GM03348 (cell line): ENCODE measurements at regions not wholly inside any gene's neighbourhood (a gene's known extent, or its start where the extent isn't known, plus 50 kb on each side); places are given as distances from the start of the nearest gene placed in this dataset.

Experiments used
- DNase-seq: peaks from one replicate; pipeline ENCODE4 v3.0.0; 2012; ENCODE audit warnings: low spot score

DNA sequence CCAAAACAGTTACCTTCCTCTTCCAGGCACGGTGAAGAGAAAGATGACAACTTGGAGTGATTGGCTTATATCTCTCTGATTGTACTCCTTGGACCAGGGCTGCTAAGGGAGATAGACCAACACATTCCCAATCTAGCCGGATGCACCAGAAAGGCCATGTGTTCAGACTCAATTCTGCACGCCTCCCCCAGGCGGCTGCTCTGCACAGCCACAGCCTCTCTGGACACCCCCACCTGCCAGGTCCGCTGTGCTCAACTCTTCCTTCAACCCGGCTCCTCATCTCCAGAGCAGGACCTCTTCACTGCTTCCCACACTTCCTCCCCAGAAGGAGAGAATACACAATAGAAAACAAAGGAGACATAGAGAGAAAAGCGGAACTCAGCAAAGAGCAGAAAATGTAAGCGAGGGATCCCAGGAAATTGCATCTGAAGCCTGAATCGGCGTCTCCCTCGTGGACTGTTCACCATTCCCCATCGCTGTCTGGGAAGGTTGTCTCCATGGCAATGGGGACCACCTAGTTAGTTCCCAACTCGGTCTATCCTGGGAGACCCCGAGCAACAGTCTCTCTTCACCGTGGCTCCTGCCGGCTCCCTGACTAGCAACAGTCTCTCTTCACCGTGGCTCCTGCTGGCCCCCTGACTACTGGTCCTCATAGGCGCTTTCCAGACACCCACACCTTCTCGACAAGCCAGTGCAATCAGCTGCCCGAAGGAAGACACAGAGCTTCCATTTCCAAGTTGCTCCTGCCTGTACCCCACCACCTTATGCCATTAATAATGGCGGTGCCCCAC lies 361.7 kb upstream of the MYT1L start:
- no peak for DNase-seq

DNA sequence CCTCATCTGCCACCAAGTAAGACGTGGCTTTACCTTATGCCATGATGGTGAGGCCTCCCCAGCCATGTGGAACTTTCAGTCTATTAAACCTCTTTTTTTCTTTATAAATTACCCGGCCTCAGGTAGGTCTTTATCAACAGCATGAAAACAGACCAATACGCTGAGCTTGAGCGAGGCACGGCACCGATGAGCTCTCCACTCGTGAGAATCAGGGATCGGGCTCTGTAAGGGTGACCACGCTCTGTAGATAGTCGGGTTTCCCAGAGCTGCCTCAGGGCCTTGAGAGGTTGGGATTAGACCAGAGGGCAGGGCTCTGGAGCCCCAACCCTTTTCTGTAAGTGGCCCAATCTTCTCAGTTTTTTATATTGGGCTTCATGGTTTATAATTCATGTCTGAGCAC lies 360.3 kb upstream of the MYT1L start:
- DNase-seq: no peak

DNA sequence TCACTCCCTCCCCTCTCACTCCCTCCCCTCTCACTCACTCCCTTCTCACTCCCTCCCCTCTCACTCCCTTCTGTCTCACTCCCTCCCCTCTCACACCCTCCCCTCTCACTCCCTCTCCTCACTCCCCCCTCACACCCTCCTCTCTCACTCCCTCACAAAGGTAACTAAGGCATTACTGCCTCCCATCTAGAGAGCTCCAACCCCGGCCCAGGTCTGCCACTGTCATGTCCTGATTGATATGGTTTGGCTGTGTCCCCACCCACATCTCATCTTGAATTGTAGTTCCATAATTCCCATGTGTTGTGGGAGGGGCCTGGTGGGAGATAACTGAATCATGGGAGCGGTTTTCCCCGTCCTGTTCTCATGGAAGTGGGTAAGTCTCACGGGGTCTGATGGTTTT lies 359.9 kb upstream of the MYT1L start:
- no peak for DNase-seq

DNA sequence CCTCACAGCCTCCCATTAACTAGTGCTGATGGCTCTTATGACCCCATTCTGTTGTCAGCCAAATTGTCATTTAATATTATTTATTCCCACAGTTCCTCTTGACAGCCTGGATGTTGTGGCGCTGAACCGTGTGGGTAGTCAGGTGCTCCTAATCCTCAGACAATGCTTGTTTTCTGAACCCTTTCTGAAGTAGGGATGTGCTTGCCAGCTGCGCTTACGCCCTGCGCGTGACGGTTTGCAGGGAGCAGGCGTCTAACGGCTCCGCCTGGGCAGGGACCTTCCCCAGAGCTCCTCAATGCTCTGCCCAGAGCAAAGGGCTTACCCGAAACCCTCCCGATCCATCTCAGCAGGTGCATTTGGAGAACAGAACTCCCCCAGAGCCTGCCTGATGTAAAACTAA lies 358.2 kb upstream of the MYT1L start:
- no peak for DNase-seq

DNA sequence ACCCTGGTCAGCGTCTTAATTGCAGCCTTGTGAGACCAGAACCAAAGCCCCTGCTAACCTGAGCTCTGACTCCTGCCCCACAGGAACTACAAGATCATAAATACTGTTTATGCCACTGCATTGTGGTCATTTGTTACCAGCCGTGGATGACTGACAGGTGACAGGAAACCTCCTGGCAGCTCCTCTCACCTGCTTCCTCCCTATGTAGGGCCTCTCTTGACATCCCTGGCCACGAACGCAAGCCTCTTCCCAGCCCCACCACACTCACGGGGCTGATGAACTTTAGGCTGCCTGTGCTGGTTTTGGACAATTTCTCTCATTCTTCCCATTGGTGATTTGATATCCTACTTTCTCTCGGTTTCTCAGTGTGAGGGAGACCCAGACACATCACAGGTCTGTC lies 357.2 kb upstream of the MYT1L start:
- DNase-seq: no peak

DNA sequence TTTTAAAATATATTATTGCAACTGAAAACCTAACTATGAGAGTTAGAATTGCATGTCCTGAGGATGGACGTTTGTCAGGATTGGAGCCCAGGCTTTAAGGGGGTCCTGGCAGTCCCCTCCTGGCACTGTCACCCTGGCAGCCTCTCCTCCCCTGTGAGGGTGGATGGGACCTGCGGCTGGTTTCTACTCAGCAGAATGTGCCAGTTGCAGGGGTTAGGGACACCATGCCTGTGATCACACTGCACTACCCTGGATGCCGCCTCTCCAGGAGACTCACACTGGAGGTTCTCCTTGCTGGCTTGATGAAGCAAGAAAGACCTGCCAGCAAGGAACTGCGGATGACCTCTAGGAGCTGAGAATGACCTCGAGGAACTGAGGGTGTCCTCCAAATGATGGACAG lies 356.7 kb upstream of the MYT1L start:
- DNase-seq: no peak

DNA sequence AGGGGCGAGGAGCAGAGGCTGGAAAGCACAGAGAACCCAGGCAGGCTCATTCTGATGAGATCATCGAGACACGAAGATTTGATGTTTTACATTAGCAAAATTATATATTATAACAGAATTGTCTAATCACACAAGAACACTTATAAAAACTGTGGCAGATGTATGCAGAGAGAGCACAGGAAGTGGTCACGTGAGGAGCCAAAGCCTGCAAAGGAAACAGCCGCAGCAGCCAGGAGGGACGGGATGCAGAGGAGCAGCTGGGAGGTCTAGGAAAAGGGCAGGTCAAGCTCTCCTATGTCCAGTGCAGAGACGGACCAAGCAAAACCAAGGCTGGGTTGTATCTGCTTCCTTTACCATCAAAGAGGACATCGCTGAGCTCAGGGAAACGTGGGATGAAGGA lies 355.1 kb upstream of the MYT1L start:
- no peak for DNase-seq

DNA sequence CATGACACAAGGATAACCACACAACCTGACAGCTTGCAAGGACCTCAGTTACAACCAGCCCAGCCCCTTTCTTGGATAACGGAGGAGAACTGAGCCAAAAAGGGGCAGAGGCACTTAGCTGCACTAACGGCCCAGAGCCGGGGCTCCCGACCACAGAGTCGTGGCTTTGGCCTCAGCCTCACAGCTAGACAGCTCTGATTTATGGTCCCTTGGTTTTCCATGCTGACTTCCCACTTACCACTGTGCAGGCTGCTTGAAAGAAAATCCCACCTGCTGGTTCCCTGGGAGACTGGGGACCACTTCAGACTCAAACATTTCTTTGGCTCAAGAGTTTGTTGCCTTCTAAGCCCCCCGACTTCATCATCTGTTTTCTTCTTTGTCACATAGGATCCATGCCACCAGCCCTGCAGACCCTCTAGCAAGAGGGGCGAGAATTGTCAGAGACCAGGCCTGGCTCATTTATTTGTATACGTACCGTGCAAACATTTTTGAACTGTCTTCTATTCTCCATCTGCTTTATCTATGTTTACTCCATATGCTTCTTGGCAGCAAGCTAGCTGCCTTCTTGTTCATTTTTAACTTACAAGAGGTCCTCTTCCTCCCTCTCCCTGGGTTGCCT lies 352.6 kb upstream of the MYT1L start:
- DNase-seq: no peak

DNA sequence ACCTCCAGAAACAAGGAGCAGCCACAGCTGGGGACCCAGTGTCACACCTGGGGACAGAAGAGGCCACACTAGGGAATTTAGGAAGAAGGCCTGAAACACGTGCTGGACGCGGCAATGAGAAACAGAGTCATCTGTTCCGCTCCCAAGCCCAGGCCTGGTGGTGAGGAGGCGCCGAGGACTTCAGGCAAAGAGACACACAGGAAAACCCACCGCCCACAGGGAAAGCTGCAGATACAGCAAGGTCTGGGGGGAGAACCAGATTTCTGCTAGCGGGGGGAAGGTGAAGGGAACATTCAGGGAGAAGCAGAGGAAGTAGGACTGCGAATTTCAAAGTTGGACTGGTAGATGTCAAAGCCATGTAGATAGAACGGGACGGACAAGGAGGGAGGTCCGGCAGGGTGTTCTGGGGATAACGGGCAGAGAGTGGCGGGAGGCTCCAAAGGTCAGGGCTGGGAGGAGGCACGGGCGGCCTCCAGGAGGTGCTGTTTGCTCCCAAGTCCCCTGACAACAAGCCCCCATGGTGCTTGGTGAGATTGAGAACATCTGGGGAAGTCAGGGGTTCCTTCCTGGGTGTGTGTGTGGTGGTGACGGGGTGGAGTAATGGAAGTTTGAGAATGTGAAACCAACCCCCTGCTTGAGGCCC lies 351.7 kb upstream of the MYT1L start:
- no peak for DNase-seq

DNA sequence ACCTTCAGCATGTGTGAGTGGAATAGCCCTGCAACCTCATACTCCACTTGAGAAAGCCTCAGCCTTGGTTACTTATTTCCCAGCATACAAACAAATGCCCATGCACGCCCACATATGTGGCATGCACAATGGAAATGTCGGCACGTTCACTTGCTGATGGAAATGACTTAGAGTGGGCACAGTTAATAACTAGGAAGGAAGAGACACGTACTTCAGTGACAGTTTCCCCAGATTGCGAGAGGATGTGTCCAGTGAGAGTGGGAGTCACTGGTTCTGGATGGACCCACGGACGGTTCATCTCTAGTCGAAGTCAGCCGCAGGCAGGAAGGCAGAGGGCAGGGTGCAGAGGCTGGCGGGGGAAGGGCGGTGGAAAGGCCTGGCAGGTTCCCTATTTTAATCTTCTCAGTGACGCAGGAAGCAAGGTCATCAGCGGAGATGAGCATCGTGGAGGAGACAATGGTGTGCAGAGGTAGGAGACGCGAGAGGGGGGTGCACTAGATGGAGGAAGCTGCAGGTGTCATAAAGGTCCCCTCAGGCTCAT lies 350.7 kb upstream of the MYT1L start:
- no peak for DNase-seq

DNA sequence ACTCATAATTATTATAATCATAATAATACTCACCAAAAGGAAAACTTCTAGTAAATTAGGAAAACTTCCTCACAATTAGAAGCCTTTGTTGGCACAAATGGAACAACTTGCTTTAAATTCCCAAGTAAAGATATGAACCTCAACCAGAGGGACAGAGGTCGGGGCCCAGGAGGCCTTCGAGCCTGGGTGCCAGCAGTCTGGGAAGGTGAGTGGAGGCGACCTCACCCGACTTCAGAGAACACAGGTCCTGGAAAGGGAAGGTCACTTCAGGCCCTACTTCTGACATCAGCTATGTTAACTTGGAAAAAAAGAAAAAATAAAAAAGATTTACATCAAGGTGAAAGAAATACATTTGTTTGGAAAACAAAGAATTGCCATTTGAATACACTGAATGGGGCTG lies 350.0 kb upstream of the MYT1L start:
- DNase-seq: no peak

DNA sequence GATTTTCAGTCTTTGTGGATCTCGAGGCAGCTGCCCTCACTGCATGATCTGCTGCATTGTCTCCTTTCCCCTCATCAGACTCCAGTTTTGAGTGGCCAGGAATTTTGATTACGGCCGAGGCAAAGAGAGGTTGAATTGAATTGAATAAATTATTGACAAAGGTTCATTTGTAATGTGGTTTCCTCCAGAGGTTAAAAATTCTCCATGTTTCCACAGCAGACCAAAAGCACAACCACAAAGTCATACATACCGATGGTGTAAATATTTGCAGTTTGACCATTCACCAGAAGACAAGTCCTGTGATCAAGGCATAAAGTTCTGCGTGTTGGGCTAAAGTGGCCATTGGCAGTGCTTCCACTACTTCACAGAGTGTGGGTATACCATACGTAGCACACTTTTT lies 343.8 kb upstream of the MYT1L start:
- DNase-seq: no peak

DNA sequence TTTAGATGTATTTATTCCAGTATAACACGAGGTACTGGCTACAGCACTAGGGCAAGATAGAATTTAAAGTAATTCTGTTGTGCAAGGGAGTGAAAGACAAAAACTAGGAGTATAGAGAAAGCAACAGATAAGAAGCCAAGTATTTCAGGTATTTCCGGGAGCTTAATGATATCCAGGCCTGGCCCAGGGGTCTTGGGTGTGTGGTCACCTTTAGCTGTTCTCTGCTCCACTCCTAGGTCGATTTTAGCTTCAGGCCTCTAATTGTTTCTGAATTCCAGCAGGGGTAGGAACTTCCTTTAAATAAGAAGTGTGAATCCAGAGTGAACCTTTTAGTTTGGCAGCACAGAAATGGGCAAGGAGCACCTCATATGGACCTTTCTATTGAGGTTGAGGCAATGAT lies 342.3 kb upstream of the MYT1L start:
- DNase-seq: no peak

DNA sequence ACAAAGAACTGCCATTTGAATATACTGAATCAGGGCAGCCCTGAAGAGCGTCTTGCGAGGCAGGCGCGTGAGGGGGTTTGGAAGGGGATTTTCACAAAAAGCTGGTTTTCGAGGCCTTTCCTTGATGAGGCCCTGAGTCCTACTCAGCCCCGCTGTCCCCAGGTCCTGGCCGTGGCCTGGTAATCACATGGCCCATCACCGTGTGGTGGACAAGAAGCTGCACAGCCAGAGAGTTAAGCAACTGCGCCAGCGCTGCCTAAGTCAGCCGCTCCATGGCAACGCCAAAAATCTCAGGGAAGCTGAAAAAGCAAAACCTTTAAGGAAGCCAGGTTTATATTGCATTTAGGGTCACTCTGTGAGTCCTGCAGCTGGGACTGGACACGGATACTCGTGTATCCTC lies 341.2 kb upstream of the MYT1L start:
- no peak for DNase-seq

DNA sequence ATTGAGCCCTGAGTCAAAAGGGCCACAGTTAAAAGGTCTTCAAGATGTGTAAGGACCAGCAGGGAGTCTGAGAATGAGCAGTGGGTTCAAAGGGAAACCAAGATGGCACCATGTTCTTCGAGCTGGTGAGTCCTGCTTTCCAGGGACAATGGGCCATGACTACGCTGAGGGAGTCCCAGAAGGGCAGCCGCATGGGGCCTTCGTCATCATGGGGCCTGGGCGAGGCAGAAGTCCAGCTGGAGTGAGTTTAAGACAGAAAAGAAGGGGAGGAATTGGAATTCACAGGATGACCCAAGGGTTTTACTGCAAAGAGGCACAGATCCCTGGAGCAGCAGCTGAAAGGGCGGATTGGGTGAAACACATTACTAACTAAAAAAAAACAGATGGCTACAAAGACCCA lies 340.8 kb upstream of the MYT1L start:
- DNase-seq: no peak

DNA sequence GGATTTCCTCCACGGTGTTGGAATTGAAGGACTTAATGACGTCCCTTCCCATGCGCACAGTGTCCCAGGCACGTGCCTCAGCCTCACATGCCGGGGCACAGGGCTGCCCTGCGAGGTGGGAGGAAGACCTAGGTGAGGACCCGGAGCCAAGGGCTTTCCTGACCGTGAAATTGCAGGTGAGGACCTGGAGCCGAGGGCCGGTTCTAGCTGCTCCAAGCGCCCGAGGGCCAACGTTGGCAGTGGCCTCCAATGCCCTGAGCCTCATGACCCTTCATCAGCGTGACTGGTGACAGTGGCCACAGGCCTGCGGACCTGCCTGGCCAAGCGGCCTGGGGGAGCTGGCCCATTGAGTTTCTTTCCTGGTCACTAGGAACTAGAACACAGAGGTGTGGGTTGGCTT lies 338.2 kb upstream of the MYT1L start:
- no peak for DNase-seq

DNA sequence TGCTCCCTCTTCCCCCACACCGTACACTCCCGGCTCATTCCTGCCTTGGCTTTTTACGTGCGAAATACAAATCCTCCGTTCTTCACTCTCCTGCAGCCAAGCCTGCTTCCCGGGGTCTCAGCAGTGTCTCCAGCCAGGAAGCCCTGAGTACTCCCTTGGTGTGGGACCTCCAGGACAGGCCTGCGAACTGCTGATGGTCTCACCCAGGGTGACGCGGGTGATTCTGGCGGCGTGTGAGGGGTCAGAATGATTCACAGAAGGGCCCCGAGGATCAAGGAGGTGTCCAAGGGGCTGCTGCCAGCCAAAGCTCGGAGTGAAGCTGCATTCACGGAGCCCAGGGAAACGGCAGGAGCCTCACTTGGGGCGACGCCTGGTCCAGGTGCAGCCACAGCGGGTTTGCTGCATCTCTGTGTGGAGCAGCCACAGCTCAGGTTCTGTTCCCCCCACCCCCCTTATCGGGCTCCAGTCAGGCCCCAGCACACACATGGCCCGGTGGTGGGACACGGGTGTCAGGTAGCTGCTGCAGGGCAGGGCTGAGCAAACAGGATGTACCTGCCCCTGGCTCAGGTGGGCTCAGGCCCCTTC lies 337.7 kb upstream of the MYT1L start:
- DNase-seq: no peak

DNA sequence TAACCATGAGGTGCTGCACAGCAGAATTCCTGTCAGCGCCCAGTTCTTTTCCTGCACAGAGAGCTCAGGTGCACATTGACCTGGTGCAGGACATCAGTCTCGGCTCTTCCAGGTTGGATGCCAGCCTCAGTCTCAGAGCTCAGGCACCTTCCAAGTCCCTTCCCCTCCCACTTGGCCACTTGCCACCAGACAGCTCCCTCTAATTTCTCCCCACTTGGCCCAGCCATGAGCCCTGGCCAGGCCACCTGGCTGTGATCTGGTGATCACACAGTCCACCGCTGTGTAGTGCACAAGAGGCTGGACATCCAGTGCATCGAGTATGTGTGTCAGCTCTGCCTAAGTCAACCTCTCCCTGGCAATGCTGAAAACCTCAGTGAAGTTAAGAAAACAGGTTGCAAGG lies 336.6 kb upstream of the MYT1L start:
- DNase-seq: no peak

DNA sequence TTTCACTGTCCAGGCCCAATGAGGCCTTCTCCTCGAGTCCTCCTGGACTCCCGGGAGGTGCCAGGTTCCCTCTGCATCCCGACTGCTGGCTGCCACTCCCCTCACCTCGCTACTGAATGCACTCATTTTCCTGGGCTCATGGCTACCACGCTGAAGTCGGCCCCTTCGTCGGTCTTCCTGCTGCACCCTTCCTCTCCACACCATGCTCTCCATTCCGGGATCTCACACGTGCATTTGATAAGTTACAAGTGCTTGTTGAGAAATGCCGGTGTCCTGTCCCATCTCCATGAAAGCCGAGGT lies 334.7 kb upstream of the MYT1L start:
- DNase-seq: no peak

DNA sequence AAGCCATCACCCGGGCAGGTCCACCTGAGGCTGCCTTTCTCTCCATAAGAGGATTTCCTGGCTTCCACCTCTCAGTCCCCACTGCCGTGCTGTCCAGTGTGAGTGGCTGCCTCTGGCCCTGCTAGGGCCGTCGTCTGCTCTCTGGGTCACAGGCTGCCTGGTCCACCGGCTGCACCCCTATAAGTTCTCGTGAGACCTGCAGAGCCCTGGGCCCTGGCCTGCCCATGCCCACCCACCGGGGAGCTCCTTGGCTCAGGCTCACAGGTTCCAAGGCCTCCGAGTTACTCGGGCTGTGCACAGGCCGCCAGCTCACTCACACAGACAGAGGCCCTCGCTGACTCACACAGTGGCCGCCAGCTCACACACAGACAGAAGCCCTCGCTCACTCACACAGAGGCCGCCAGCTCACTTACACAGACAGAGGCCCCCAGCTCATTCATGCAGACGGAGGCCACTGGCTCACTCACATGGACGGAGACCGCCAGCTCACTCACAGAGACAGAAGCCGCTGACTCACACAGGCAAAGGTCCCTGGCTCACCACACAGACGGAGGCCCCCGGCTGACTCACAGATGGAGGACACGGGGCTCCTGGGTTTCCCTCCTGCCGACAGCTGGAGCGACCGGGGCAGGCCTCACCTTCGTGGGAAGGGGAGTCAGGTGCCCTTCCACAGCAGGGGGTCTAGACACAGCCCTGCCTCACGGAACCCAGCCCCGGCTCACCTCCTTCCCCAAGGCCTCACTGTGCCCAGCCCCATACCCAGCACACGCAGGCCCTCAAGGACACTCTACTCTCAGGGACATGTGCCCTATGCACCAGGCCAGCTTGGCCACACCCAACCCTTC lies 334.1 kb upstream of the MYT1L start:
- DNase-seq: no peak

DNA sequence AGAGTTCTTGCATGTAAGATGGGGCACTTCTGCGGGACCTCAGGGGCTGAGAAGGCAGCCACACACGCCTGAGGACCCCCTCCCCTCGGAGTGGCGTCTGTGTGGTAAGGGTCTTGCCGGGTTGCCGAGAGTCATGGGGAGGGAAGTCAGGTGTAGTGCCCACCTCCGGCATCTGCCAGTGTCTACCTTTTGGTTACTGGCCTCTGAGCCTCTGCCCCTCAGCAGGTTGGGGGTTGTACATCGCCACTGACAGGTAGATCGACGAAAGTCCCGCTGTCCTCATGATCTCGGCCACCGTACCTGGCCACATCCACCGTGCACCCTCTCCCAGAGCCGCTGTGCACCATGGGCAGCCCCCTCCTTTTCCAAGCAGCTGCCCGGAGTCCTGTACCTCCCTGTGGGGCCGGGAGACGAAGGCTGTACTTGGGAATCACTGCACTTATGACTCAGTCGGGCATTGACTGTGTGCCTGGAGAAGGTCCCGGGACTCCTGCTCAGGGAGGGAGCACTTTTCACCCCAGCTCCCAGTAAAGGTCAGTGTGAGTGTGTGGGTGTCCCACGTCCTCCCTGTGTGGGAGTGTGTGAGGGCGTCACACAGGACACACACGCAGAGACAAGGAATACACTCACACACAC lies 332.4 kb upstream of the MYT1L start:
- no peak for DNase-seq

DNA sequence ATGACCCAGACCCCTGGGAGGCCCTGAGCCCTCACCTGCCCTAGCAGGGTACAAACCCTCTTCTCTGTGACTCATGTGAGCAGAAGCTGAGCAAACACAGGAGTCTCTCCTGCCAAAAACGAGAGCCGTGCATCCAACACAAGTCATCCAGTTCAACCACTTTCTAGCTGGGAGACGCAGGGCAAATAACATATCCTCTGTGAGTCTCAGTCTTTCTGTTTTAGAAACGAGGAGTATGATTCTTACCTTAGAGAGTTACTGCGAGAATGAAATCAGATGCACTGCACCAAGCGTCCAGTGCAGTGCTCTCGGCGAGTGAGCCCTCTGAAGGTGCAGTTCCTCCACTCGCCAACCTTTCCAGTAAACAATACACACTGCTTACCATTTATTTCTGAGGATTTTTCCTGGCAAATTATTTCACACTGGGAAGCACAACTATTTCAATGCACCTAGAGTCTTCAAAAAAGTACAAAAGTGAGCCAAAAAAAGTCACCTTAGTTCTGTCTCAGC lies 331.8 kb upstream of the MYT1L start:
- DNase-seq: no peak
